Ishikawa (cell line): ENCODE measurements at regions not wholly inside any gene's neighbourhood (a gene's known extent, or its start where the extent isn't known, plus 50 kb on each side); places are given as distances from the start of the nearest gene placed in this dataset.

Experiments used
- CEBPB ChIP-seq: IDR thresholded peaks from 2 replicates; pipeline ENCODE4 v1.6.1; 2012
- CREB1 ChIP-seq: IDR thresholded peaks from 2 replicates; pipeline ENCODE4 v1.6.1; 2012; ENCODE audit warnings: low read depth
- EGR1 ChIP-seq: IDR thresholded peaks from 2 replicates; pipeline ENCODE4 v1.6.1; 2012
- EP300 ChIP-seq: IDR thresholded peaks from 2 replicates; pipeline ENCODE4 v1.6.1; 2012; ENCODE audit warnings: borderline replicate concordance
- FOXM1 ChIP-seq: IDR thresholded peaks from 2 replicates; pipeline ENCODE4 v1.6.1; 2012; ENCODE audit warnings: low read depth, borderline replicate concordance
- NFIC ChIP-seq: IDR thresholded peaks from 2 replicates; pipeline ENCODE4 v1.6.1; 2012
- RAD21 ChIP-seq: IDR thresholded peaks from 2 replicates; pipeline ENCODE4 v1.6.1; 2012; ENCODE audit warnings: low read depth
- TAF1 ChIP-seq: IDR thresholded peaks from 2 replicates; pipeline ENCODE4 v1.6.1; 2012; ENCODE audit warnings: low read depth, mild to moderate bottlenecking
- TCF12 ChIP-seq: IDR thresholded peaks from 2 replicates; pipeline ENCODE4 v1.6.1; 2012; ENCODE audit warnings: low read depth
- TEAD4 ChIP-seq: IDR thresholded peaks from 2 replicates; pipeline ENCODE4 v1.6.1; 2012
- YY1 ChIP-seq: IDR thresholded peaks from 2 replicates; pipeline ENCODE4 v1.6.1; 2012; ENCODE audit warnings: low read depth
- ZBTB7A ChIP-seq: IDR thresholded peaks from 2 replicates; pipeline ENCODE4 v1.6.1; 2012; ENCODE audit warnings: low read depth
- TF ChIP-seq, protein P1 (sequence below): IDR thresholded peaks from 2 replicates; pipeline ENCODE4 v1.6.1; 2012; ENCODE audit warnings: low read depth, mild to moderate bottlenecking
- TF ChIP-seq, protein P2 (sequence below): IDR thresholded peaks from 2 replicates; pipeline ENCODE4 v1.6.1; 2012
- TF ChIP-seq, protein P3 (sequence below): IDR thresholded peaks from 2 replicates; pipeline ENCODE4 v1.6.1; 2012

DNA sequence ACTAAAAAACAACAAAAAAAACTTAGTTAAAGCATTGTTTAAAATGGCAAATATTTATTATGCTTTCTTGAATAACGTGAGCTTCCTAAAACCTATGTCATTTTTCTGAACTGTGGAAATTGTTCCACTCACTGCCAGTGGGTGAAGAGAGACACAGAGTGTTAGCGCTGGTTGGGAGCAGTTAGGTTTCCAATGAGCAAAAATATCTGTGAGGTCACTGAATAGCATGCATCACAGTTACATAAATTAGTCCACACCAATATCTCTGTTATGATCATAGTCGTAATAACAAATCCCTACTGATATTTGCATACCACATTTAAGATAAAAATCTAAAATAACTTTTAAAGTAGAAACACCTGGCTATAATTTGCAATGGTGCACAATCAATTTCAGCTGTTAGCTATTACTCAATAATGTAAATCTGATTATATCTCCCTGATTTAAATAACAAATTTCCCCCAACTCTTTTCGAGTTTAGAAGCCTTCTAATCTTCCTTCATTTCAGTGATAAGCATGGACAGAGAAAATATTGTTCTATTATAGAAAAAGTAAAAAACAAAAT is 1094.0 kb upstream of the KLHL29 start:
- TF ChIP-seq TEAD4 = no peak
- no peak for TF ChIP-seq TAF1
- TF ChIP-seq EP300 = no peak
- no peak for TF ChIP-seq RAD21
- TF ChIP-seq, protein P1, sequence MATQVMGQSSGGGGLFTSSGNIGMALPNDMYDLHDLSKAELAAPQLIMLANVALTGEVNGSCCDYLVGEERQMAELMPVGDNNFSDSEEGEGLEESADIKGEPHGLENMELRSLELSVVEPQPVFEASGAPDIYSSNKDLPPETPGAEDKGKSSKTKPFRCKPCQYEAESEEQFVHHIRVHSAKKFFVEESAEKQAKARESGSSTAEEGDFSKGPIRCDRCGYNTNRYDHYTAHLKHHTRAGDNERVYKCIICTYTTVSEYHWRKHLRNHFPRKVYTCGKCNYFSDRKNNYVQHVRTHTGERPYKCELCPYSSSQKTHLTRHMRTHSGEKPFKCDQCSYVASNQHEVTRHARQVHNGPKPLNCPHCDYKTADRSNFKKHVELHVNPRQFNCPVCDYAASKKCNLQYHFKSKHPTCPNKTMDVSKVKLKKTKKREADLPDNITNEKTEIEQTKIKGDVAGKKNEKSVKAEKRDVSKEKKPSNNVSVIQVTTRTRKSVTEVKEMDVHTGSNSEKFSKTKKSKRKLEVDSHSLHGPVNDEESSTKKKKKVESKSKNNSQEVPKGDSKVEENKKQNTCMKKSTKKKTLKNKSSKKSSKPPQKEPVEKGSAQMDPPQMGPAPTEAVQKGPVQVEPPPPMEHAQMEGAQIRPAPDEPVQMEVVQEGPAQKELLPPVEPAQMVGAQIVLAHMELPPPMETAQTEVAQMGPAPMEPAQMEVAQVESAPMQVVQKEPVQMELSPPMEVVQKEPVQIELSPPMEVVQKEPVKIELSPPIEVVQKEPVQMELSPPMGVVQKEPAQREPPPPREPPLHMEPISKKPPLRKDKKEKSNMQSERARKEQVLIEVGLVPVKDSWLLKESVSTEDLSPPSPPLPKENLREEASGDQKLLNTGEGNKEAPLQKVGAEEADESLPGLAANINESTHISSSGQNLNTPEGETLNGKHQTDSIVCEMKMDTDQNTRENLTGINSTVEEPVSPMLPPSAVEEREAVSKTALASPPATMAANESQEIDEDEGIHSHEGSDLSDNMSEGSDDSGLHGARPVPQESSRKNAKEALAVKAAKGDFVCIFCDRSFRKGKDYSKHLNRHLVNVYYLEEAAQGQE = no peak
- TF ChIP-seq CEBPB = no peak
- no peak for TF ChIP-seq ZBTB7A
- no peak for TF ChIP-seq YY1
- TF ChIP-seq NFIC = no peak
- TF ChIP-seq TCF12 = no peak
- TF ChIP-seq, protein P2, sequence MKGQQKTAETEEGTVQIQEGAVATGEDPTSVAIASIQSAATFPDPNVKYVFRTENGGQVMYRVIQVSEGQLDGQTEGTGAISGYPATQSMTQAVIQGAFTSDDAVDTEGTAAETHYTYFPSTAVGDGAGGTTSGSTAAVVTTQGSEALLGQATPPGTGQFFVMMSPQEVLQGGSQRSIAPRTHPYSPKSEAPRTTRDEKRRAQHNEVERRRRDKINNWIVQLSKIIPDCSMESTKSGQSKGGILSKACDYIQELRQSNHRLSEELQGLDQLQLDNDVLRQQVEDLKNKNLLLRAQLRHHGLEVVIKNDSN = no peak
- TF ChIP-seq FOXM1 = no peak
- no peak for TF ChIP-seq CREB1
- TF ChIP-seq, protein P3, sequence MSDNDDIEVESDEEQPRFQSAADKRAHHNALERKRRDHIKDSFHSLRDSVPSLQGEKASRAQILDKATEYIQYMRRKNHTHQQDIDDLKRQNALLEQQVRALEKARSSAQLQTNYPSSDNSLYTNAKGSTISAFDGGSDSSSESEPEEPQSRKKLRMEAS = no peak
- TF ChIP-seq EGR1 = no peak

DNA sequence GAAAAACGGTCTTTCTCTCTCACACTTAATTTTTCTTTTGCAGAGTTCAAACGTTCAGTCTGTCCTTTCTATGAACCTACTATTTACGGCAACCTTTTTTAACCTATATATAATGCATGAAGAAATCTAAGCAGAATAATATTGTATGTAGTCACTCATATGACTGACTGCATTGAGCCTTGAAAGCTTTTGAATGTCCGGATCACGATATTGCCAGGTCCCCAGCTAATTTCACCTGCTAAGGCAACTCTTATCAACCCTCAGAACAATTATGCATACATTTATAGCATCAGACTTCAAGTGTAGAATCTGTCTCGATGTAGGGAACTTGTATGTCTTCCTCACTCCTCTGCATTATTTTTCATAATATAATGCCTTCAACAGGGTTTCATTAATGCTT is 1083.8 kb upstream of the KLHL29 start:
- TF ChIP-seq TEAD4 (no peak), FOXM1 (no peak), EP300 (no peak), YY1 (no peak)
- TF ChIP-seq, protein P2 = no peak

DNA sequence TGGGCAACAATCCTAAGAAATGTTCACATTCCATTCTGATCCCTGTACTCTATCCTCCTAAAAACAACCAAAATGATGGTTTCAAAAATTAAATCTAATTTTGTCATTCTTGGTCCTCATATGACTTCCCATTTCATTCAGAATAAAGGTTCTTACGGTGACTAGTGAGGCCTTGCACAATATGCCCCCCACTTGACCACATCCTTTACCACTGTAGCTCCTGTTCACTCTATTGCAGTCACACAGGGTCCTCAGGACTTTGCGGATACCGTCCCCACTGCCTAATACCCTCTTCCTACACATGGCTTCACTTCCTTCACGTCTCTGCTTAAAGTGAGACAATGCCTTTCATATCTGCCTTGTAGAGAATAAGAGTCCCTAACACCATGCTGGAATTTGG is 1058.7 kb upstream of the KLHL29 start:
- TF ChIP-seq TAF1 (no peak), TCF12 (no peak), CREB1 (no peak), ZBTB7A (no peak)
- TF ChIP-seq, protein P3 = no peak
- TF ChIP-seq, protein P1 = no peak
- TF ChIP-seq, protein P2 = no peak

DNA sequence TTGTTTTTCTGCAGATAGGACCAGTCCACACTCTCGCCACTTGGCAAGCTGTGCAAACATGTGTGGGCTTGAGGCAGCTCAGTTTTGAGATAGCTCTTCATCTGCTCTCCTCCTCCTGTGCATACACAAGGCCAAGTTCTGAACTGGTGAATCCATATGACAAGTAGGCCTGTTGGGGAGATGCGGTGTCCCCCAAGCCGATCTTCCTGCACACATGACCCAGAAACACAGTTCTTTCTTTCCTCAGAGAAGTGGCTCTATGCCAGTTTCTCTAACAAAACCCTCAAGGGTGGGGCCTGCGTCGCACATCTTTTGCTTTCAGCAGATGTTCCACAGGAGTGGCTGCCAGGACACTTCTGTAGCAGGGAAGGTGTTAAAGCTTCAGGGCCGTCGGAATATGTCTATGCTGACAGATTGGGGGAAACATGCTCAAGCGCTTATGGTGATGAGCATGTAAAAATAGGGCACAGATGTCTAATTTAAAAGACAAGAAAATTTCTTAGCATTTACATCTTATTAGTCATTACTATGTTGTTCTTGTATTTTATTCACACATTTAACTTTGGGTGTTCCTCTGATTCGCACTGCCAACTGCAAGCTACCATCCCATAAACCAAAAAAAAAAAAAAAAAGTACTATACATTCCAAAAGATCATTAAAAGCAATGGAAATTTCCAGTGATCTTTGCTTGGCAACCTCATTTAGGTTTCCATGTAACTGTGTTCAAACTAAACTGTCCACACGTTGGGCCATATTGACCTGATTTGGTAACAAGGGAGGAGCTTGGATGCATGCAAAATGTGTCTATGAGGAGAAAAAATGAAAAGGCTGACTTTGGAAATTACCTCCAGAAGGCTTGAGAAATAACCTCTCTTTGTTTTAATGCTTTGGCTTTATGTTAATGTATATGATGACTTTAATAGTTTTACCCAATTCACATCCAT is 1055.5 kb upstream of the KLHL29 start:
- no peak for TF ChIP-seq RAD21
- TF ChIP-seq CEBPB = no peak
- TF ChIP-seq EGR1 = no peak
- TF ChIP-seq ZBTB7A = no peak
- TF ChIP-seq YY1 = no peak
- no peak for TF ChIP-seq TAF1

DNA sequence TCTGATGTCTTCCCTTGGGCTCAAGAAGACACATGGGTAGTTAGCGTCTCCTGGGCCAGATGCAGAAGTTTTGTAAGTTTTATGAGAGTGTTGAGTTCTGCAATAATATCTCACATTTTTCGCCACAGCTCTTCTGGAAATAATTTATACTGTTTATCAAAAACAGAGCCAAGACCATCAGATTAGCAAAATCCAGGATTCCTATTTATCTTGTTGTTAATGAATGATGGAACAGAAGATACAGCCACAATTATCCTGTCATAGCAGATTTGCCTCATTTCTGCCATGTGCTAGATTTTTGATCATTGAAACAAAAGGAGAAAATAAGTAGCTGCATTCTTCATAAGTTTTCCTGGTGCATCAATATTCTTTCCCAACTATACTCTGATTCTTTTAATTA is 1048.6 kb upstream of the KLHL29 start:
- no peak for TF ChIP-seq YY1
- TF ChIP-seq ZBTB7A = no peak
- TF ChIP-seq CREB1 = no peak
- TF ChIP-seq TEAD4 = no peak
- TF ChIP-seq NFIC = no peak

DNA sequence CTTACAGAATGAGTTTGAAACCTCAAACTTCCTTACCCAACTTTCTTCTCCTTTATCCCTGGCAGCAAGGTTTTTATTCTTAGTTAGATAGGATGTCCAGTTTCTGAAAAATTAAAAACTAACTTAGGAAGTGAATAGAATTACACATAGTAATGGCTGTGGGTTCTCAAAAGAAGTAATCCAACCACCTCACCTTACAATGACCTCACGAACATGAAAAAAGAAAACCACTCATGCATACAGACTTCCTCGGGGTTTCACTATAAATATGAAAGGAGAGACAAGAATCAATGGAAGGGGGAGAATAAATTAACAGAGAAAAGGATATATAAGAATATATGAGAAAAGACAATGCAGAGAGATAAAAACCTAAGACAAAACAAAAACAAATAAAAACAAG is 1044.3 kb upstream of the KLHL29 start:
- TF ChIP-seq, protein P1 = no peak
- TF ChIP-seq, protein P2 = no peak
- no peak for TF ChIP-seq FOXM1
- TF ChIP-seq TEAD4 = no peak
